ENCODE measurements at regions not wholly inside any gene's neighbourhood (a gene's known extent, or its start where the extent isn't known, plus 50 kb on each side); places are given as distances from the start of the nearest gene placed in this dataset.
"Not testable (repeated sequence)": the region's sequence is repeated elsewhere in the genome, so short reads cannot be mapped to it uniquely, and the experiment has no call there.

DNA sequence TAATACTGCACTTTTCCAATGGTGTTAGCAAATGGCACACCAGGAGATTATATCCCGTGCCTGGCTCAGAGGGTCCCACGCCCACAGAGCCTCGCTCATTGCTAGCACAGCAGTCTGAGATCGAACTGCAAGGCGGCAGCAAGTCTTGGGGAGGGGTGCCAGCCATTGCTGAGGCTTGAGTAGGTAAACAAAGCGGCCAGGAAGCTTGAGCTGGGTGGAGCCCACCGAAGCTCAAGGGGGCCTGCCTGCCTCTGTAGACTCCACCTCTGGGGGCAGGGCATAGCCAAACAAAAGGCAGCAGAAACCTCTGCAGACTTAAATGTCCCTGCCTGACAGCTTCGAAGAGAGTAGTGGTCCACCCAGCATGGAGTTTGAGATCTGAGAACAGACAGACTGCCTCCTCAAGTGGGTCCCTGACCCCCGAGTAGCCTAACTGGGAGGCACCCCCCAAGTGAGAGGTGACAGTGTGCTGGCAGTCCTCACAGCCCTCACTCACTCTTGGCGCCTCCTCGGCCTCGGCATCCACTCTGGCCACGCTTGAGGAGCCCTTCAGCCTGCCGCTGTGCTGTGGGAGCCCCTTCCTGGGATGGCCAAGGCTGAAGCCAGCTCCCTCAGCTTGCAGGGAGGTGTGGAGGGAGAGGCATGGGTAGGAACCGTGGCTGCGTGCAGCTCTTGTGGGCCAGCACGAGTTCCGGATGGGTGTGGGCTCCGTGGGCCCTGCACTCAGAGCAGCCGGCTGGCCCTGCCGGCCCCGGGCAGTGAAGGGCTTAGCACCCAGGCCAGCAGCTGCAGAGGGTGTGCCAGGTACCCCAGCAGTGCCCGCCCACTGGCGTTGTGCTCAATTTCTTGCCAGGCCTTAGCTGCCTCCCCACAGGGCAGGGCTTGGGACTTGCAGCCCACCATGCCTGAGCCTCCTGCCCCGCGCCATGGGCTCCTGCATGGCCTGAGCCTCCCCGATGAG is 188.0 kb downstream of the MMUT start:
- not testable (repeated sequence) for DNase-seq

DNA sequence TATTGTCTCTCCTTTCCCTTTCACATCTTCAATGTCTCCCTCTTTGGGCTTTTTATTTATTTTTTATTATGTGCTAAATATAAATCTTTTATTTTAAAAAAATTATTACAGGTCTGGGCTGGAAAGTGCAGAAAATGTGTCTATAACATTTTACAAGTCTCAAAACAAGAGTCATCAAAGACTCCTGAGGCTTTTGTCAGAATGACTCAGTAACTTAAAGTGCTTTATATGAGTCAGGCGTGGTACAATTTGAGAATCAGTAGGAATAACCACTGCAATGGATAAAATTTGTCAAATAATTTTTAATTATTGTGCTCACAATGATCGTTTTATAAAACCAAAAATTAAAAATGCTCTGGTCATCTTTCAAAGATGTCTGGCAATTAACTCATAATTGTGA is 193.9 kb downstream of the MMUT start:
- no peak for DNase-seq

DNA sequence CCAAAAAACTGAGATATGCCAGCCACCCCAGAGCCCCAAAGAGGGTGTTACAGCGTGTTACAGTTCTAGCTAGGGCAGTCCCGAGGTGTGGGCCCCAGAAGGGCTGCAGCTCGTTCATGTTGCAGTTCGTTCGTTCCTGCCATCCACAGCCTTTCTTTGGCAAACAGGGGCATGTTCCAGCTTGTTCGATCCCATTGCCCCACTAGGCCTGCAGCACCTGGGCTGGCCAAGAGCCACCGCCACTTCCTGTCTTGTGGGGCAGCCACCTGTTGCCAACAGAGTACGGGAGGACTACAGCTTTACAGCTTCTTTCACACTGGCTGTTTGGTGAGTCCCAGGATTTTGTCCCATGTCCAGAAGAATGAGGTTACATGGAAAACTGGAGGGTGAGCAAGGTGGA is 198.1 kb downstream of the MMUT start:
- no peak for DNase-seq

DNA sequence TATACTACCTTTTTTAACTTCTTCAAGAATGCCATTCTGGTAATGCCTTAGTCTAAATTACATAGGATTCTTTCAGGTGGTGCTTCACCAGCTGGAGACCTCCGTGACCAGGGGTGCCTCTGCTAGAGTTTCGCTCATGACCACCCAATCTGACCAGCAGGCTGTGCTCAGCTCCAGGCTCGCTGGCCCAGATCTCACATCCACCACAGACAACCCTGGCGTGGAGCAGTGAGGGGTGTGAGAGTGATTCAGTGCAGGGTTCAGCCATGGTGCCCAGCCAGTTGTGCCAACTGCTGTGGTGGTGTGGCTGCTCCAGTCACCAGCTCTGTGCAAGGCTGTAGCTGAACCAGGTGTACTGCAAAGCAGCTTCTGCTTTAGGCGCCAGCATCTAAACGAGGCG is 198.6 kb downstream of the MMUT start:
- DNase-seq, result no peak

DNA sequence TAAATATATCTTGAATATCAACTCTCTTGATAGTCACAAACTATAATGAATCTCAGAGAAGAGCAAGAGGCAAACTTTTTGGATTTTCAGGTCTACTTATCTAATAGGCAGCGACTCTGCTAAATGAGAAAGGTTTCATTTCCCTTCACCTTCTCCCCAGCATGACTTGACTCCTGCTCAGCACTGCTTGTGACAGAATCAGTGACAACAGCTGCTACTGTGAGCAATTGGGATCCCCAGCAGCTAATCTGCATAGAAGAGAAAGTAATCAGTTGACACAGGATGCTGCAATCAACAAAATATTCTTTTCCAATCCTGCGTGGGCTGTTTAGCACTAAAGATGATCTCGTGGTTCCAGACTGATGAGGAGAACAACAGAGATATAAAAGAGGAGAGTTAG is 205.5 kb downstream of the MMUT start:
- DNase-seq, result no peak

DNA sequence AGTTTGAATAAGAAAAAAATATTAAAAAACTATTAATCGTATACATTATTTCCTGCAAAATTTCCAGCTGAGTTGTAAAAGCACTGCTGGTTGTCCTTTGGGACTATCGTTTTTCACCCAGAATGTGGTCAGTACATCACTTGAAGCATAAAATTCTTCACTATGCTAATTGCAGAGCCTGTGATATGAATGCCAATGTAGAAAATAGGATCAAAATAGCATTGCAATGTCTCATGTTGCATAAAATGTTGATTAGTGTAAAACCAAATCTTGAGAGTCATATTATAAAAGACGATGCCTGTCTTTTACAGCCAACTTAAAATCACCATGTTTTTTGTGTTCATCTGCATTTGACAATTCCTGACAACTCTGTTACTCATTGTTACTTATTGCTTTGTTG is 207.7 kb downstream of the MMUT start:
- DNase-seq, result no peak

DNA sequence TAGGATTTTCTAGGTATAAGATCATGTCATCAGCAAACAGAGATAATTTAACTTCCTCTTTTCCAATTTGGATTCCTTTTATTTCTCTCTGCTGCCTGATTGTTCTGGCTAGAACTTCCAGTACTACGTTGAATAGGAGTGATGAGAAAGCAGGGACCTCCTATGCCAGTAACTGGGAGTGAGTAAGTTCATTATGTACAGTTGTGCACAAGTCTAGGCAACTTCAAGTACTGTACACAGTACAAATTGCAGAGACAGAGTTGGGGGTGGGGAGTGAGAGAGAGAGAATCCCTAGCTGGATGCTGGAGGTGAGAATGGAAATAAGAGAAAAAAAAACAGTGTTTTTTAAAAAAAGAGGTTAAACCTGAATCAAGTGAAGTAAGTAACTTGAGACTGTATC is 210.2 kb downstream of the MMUT start:
- no peak for DNase-seq

DNA sequence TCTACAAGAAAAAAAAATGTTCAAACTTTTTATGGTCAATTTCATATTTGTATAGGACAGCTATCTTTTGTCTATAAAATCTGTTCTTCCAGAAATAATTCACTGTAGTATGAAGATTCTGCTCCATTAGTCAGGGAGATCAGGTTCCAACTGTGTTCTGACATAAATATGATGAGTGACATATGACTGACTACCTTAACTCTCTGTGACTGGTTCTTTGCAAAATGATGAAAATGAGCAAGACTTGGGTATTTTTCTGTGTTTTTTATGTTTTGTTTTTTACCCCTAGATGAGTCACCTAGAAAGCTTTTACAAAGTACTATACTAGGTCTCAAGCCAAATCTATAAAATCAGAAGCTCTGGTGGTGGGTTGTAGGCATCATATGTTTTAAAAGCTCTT is 229.6 kb downstream of the MMUT start:
- no peak for DNase-seq

DNA sequence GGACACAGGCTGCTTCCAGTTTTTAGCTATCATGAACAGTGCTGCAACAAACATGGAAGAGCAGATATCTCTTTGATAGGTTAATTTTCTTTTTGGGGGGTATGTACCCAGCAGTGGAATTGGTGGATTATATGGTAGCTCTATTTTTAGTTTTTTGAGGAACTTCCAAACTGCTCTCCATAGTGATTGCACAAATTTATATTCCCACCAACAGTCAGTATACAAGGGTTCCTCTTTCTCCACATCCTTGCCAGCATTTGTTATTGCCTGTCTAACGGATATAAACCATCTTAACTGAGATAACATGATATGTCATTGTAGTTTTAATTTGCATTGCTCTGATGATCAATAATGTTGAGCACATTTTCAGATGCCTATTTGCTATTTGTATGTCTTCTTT is 237.6 kb downstream of the MMUT start:
- DNase-seq, result no peak

DNA sequence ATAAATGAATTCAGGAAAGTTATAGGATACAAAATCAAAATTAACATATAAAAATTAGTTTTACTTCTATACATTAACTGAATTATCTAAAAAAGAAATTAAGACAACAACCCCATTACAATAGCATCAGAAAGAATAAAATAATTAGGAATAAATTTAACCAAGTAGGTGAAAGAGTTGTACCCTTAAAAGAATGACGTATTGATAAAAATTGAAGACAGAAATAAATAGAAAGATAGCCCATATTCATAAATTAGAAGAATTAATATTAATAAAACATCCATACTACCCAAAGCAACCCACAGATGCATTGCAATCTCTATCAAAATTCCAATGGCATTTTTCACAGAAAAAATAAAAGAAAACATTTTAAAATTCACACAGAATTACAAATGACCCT is 242.8 kb downstream of the MMUT start:
- no peak for DNase-seq

DNA sequence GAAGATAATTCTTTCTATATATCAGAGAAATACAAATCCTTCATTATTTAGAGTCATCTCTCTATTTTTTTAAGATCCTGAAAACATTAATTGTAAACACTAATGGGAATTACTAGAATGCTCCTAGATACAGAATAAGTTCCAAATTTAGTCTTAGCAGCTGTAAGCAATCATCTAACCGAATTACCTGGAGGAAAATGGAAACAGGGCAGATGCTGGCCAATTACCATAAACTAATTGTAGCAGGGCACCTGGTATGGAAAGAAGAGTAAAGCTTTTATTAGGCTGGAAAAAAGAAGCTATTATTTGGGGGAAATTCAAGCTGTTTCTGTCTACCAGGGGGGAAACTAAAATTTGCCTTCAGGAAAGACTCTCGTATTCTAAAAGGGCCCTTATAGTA is 257.5 kb downstream of the MMUT start:
- no peak for DNase-seq

DNA sequence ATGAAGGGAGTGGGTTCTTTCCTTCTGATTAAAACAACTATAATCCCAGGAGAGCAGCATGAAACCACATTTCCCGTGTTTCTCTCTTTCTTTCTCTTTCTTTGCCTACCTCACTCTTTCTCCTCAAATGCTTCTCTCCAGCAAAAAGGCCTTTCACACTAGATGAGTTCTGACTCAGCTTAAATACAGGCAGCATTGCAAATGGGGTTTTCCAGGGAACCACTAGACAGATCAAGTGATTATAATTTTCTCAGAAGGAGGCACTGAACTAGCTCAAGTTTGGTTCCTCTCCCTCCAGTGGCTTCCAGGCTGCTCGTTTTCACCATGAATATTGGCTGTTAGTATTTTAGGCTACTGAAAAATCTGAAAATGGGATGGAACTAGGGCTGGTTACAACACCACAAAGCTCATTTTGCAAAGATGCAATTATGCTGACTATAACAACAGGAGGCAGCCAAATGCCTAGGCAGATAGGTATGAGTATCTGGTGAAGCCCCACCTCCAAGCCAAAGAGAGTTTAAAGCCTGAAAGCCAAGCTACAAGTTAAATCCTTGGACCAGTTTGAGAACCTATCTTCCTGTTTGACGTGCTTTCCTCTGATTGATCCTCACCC is 260.0 kb downstream of the MMUT start:
- no peak for DNase-seq

DNA sequence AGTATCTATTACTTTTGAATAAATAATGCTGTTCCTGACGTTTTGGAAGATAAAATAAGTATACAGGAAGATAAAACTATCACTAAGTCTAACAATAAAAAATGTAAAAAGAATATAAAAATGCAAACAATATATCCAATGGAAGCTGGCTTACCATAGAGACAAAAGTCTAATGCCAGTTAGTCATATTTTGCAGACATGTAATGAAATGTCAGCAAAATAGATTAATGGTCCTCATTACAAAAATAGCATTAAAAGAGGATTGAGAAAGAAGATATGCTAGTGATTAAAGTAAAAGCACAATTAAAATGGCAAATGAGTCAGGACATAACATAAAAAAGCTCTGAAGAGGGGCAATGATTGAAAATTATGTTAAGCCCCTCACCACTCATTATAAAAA is 265.0 kb downstream of the MMUT start:
- no peak for DNase-seq

DNA sequence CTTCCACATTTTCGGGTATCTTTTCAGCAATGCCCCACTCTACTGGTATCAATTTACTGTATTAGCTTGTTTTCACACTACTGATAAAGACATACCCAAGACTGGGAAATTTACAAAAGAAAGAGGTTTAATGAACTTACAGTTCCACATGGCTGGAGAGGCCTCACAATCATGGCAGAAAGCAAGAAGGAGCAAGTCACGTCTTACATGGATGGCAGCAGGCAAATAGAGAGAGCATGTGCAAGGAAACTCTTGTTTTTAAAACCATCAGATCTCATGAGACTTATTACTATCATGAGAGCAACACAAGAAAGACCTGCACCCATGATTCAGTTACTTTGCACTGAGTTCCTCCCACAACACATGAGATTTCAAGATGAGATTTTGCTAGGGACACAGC is 300.7 kb downstream of the MMUT start:
- DNase-seq, result not testable (repeated sequence)

DNA sequence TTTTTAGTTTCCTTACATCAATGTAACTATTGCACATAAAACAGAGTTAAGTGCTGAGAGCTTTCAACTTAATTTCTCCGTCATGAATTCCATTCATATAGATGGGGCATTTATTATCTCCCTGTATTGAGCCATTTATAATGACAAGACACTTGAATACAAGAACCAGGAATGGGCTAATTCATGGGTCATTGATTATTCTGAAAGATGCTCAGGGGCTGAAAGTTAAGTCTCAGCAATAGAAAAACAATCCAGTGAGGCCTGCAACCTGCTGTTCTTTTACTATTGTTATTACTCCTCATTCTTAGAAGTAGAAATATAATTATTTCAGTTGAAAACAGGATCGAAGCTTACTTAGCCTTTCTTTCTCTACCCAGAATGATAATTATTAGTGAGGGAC is 307.7 kb downstream of the MMUT start:
- no peak for DNase-seq

DNA sequence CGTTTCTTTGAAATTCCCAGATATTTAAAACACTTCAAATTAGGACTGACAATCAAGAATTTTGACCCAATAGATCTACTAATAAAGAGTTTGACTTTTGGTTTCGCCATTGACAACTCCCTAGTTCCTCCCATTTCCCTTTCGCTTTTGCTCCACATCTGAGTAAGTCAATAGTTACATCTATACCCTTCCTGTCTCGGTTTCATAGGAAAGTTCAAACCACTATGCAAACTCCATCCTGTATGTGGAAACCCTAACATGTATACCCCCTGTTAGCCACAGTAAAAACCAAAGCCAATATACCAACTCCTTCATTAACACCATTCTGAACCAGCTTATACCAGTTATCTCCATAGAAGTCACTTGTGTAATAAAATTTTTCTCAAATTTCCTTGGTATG is 311.1 kb downstream of the MMUT start:
- no peak for DNase-seq

DNA sequence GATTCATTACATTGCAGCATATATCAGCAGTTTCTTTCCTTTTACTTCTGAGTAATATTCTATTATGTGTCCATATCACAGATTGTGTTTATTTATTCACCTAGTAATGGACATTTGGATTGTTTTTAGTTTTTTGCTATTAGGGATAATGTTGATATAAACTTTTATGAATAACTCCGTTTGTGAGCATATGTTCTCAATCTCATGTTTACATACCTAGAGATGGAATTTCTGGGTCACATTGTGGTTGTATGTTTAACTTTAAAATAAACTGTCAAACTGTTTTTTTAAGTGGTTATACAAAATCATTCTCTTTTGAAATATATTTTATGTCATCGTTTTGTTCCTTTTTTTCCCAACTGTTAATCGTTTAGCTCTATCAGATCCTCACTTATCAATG is 311.6 kb downstream of the MMUT start:
- DNase-seq, result no peak

DNA sequence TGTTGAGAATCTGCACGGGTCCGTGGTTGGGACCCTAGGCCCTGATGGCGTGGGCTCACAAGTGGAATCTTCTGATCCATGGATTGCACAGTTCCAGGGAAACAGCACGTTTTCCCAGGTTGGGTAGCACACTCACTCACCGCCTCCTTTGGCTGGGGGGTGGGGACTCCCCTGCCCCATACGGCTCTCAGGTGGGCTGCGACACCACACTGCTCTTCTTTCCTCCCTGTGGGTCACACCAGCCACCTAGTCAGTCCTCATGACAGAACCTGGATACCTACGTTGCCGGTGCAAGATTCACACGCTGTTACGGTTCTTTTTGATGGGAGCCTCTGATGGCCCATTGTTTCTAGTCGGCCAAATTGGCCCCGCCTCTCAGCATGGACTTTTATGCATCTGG is 312.0 kb downstream of the MMUT start:
- no peak for DNase-seq

DNA sequence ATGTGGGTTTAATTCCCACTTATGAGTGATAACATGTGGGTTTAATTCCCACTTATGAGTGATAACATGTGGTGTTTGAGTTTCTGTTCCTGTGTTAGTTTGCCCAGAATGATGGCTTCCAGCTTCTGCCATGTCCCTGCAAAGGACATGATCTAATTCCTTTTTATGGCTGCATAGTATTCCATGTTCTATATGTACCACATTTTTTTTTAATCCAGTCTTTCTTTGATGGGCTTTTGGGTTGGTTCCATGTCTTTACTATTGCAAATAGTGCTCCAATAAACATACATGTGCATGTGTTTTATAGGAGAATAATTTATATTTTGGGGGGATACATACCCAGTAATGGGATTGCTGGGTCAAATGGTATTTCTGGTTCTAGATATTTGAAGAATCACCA is 317.8 kb downstream of the MMUT start:
- no peak for DNase-seq

DNA sequence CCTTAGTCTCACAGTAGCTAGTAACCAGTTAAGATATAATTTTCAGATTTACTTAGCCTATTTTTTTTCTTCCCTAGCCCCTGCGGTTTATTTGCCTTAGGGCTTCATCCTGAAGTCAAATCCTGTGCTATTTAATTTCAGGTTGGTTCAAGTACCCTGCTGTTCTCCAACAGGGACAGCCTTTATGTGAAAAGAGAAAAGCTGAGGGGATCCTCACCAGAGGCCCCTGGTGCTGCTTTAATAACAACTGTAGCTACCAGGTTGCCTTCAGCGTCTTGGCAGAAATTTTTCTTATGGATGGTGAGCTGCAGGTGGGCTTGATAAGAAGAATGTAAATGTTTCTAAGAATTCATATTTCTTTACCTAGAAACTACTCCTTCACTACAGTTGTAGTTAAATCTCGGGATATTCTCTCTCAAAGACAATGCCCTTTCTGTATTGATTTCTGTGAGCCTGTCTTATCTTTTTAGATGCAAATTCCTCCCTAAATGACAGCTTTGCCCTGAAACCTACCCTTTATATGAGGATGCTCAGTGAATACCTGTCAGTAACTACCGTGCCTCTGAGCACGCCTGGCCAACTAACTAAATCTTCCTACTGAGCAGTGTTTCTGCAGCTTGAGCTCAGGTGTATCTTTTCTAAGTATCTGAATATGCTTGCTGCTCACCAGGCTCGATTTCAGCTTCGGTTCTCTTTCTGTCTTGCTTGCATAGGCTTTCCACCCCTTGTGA is 320.5 kb downstream of the MMUT start:
- no peak for DNase-seq

DNA sequence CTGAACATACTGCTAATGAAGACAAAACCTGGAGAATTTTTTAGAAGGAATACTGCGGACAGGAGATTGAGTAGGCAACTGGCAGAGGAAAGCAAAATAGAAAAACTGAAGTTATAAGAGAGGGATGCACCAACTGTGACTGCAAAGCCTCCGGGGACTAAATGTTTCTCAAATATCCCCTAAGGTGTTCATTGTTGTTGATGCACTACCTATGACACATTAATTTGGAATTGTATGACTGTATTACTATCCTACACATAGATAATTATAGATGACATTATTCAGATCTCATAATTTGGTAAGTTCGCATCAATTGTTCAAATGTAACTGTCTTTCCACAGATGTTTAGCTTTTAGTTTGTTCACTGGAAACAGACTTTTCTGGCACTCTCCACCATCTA is 341.1 kb downstream of the MMUT start:
- DNase-seq, result no peak

DNA sequence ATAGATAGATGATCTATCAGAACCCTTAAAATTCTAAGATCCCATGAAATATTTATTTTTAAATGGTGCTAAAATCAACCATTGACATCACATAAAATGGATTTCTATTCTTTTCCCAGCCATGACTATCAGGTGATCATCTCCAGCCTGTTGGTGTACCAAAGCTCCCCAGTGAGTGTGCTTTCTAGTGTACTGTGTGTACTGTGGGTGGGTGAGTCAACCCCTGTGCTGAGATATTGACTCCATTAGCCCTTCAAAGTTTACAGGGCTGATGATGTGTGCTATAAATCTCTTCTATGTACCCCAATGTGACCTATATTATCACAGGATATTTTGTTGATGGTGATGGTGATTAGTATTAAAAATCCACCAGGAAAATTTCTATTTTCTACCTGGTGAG is 344.6 kb downstream of the MMUT start:
- DNase-seq, result no peak

DNA sequence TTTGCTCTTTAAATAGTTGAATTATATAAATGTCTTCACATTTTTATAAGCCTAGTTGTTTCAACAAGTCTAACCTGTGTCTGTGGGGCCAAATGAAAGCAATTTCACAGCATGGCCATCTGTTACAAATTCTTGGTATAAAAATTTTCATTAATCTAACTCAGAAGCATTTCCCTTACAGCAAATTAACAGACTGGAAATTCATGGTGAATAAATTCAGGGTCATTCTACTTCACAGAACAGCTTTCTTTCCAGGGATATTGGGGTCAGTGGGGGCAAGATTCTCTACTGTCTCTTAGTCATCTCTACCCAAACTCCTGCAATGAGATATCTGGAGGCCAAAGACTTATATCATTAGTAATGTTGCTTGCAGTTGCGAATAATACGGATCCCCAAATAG is 352.1 kb downstream of the MMUT start:
- no peak for DNase-seq

DNA sequence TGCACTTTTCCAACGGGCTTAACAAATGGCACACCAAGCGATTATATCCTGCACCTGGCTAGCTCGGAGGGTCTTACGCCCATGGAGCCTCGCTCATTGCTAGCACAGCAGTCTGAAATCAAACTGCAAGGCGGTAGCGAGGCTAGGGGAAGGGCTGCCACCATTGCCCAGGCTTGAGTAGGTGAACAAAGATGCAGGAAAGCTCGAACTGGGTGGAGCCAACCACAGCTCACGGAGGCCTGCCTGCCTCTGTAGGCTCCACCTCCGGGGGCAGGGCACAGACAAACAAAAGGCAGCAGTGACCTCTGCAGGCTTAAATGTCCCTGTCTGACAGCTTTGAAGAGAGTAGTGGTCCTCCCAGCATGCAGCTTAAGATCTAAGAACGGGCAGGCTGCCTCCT is 365.4 kb downstream of the MMUT start:
- not testable (repeated sequence) for DNase-seq

Data from hematopoietic multipotent progenitor cell treated with erythropoietin and hydrocortisone succinate and interleukin-3 and kit ligand, for 6 days (in vitro differentiated cells).